AG09309 (cell line): ENCODE measurements at regions not wholly inside any gene's neighbourhood (a gene's known extent, or its start where the extent isn't known, plus 50 kb on each side); places are given as distances from the start of the nearest gene placed in this dataset.

Experiments used
- DNase-seq: peaks from one replicate; pipeline ENCODE4 v3.0.0-alpha.2; 2010; ENCODE audit warnings: low read depth
- H3K4me3 ChIP-seq: 2 replicates; pipeline ENCODE4 v1.5.1; 2011; ENCODE audit warnings: mild to moderate bottlenecking, low read depth, low read length, moderate library complexity; ENCODE audit not compliant: control insufficient read depth
- TF ChIP-seq, protein P1 (sequence below): IDR thresholded peaks from 2 replicates; pipeline ENCODE4 v1.5.1; 2011; ENCODE audit warnings: mild to moderate bottlenecking, low read depth, low read length, inconsistent platforms; ENCODE audit not compliant: insufficient read depth, control insufficient read depth; ENCODE audit errors: missing control alignments

GRCh38 chr12:92294676-92295440, 149.2 kb upstream of the BTG1 start:
- TF ChIP-seq, protein P1, sequence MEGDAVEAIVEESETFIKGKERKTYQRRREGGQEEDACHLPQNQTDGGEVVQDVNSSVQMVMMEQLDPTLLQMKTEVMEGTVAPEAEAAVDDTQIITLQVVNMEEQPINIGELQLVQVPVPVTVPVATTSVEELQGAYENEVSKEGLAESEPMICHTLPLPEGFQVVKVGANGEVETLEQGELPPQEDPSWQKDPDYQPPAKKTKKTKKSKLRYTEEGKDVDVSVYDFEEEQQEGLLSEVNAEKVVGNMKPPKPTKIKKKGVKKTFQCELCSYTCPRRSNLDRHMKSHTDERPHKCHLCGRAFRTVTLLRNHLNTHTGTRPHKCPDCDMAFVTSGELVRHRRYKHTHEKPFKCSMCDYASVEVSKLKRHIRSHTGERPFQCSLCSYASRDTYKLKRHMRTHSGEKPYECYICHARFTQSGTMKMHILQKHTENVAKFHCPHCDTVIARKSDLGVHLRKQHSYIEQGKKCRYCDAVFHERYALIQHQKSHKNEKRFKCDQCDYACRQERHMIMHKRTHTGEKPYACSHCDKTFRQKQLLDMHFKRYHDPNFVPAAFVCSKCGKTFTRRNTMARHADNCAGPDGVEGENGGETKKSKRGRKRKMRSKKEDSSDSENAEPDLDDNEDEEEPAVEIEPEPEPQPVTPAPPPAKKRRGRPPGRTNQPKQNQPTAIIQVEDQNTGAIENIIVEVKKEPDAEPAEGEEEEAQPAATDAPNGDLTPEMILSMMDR: no peak
- H3K4me3 ChIP-seq: no peak overlapping the region
- DNase-seq: no peak

- H3K4me3 ChIP-seq: no peak overlapping the region
- no peak for DNase-seq
- TF ChIP-seq, protein P1: no peak
Observed at GRCh38 chr12:92292016-92292415, 146.4 kb upstream of the BTG1 start.

DNA sequence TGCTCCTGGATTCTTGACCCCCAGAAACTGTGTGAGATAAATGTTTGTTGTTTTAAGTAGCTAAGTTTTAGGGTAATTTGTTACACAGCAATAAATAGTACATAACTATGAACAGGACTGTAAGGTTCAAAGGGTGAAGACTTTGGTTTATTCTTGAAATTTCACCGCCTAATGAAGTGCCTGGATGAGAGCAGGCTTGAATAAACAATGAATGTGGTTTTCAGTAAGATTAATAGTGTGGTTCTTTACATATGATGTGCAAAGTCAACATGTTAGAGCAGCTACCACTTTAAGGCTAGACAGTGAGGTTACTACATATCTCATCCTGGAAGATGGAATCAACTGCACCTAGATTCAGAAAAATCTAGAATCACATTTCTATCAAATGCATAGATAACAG, 145.2 kb upstream of the BTG1 start:
- DNase-seq: no peak

DNA sequence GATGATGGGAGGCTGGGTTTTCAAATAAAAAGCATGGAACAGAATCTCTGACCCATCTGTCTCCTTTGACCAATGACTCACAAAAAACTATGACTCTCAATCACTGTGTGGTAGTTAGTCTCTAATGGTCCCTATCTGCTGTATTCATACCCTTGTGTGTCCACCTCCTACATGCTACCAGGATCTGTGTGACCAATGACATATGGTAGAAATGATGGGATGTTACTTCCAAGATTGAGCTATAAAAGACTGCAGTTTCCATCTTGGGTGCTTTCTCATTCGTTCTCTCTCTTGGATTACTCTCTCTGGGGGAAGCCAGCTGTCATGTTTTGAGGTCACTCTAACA, 144.7 kb upstream of the BTG1 start:
- H3K4me3 ChIP-seq: no peak overlapping the region
- TF ChIP-seq, protein P1: no peak
- DNase-seq: peak; percentile 2

More for the DNA sequence above, 145.2 kb upstream of the BTG1 start:
- H3K4me3 ChIP-seq: no peak overlapping the region
- TF ChIP-seq, protein P1: no peak

GRCh38 chr12:92289629-92290349, 144.1 kb upstream of the BTG1 start:
- H3K4me3 ChIP-seq: no peak overlapping the region
- TF ChIP-seq, protein P1: no peak
- DNase-seq: peak; percentile 14

DNA sequence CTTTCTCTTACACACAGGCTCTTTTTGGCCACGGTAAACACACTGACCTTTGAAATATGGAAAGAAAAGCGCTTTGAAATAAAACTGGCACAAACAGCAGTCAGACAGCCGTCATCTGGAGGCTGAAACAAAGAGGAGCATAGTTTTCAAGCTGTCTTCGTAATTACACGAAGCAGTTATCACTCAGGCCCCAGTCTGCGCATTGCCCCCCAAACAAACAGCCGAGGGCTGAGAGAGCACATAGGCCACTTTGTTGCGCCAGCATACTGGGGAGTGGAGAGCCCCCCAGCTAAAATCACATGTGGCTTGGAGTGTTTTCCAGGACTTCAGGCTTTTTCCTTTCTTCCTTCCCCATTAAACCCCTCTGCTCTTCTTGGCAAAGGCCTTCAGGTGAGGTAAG, 142.9 kb upstream of the BTG1 start:
- no peak for DNase-seq
- H3K4me3 ChIP-seq: no peak overlapping the region
- TF ChIP-seq, protein P1: no peak
